Karpas-422 (cell line): ENCODE measurements at regions not wholly inside any gene's neighbourhood (a gene's known extent, or its start where the extent isn't known, plus 50 kb on each side); places are given as distances from the start of the nearest gene placed in this dataset.
"Not testable (repeated sequence)": the region's sequence is repeated elsewhere in the genome, so short reads cannot be mapped to it uniquely, and the experiment has no call there.

Experiments used
- DNase-seq: peaks from one replicate; pipeline ENCODE4 v3.0.0-alpha.2; 2015
- H2AFZ ChIP-seq: fragments of 200-600 bp; sonication (generic); 2 replicates; pipeline ENCODE4 v1.6.1; 2014; ENCODE audit warnings: antibody characterized with exemption, low read length, mixed read lengths
- H3K27ac ChIP-seq: fragments of 200-600 bp; sonication (generic); 2 replicates; pipeline ENCODE4 v1.5.1; 2014; ENCODE audit warnings: mild to moderate bottlenecking, low read length, moderate library complexity
- H3K27me3 ChIP-seq: fragments of 200-600 bp; sonication (generic); 2 replicates; pipeline ENCODE4 v1.6.1; 2014; ENCODE audit warnings: low read length, mixed read lengths
- H3K36me3 ChIP-seq: fragments of 200-600 bp; sonication (generic); 2 replicates; pipeline ENCODE4 v1.6.1; 2014; ENCODE audit warnings: low read length, mixed read lengths; ENCODE audit not compliant: insufficient read depth
- H3K4me1 ChIP-seq: fragments of 200-600 bp; sonication (generic); 2 replicates; pipeline ENCODE4 v1.6.1; 2014; ENCODE audit warnings: mild to moderate bottlenecking, low read length, mixed read lengths
- H3K4me2 ChIP-seq: fragments of 200-600 bp; sonication (generic); 2 replicates; pipeline ENCODE4 v1.6.1; 2014; ENCODE audit warnings: low read length, low read depth, mild to moderate bottlenecking; ENCODE audit not compliant: poor library complexity, severe bottlenecking
- H3K4me3 ChIP-seq: fragments of 200-600 bp; sonication (generic); 2 replicates; pipeline ENCODE4 v1.5.1; 2014; ENCODE audit warnings: mild to moderate bottlenecking, antibody characterized with exemption, low read length, mixed read lengths
- H3K79me2 ChIP-seq: fragments of 200-600 bp; sonication (generic); 2 replicates; pipeline ENCODE4 v1.6.1; 2014; ENCODE audit warnings: mild to moderate bottlenecking, low read length, mixed read lengths
- H3K9ac ChIP-seq: fragments of 200-600 bp; sonication (generic); 2 replicates; pipeline ENCODE4 v1.6.0; 2014; ENCODE audit warnings: low read length
- H3K9me2 ChIP-seq: fragments of 200-600 bp; sonication (generic), shearing (Covaris generic); replicated peaks from 2 replicates; pipeline ENCODE4 v1.6.0; 2014; ENCODE audit warnings: mild to moderate bottlenecking, low read length, moderate library complexity; ENCODE audit not compliant: insufficient read depth
- H3K9me3 ChIP-seq: fragments of 300-700, 200-600 bp; sonication (generic); 2 replicates; pipeline ENCODE4 v1.6.1; 2014; ENCODE audit warnings: low read length, mixed read lengths
- H4K20me1 ChIP-seq: fragments of 200-600 bp; sonication (generic); 2 replicates; pipeline ENCODE4 v1.6.1; 2014; ENCODE audit warnings: mild to moderate bottlenecking, antibody characterized with exemption, low read length, low read depth; ENCODE audit not compliant: insufficient read depth

- peak; percentile 95 for DNase-seq
- H3K36me3 ChIP-seq, result no peaks in the 10 kb centered on the region
These were observed 256.3 kb downstream of the SMARCA2 start for GRCh38 chr9:2271426-2271825.

DNA sequence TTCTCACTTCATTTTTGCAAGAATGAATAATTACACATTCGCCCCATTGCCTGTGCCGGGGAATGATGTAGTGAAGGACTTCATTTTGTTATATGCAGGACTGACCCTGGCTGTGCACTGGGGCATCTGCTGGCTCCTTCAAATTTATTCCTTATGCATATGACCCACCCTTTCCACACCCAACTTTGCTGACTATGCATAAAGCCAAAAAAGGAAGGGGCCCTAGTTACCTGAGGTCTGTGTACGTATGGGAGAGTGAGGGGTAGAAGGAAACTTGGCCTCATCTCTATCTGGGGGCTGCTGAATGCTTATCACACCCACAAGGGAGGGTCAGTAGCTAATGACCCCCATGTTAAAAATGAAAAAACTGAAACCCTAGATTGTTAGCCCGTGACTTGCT lies 259.6 kb downstream of the SMARCA2 start:
- no peaks in the 10 kb centered on the region for H3K27me3 ChIP-seq
- no peaks in the 10 kb centered on the region for H3K79me2 ChIP-seq
- H3K9me3 ChIP-seq, result no peaks in the 10 kb centered on the region
- no peak for DNase-seq
- no peaks in the 10 kb centered on the region for H3K9me2 ChIP-seq
- peaks cover 71% of the 10 kb centered on the region for H3K4me1 ChIP-seq
- no peak overlapping the region for H3K4me2 ChIP-seq
- no peaks in the 10 kb centered on the region for H3K36me3 ChIP-seq
- no peak overlapping the region for H3K9ac ChIP-seq
- no peak overlapping the region for H3K4me3 ChIP-seq
- no peaks in the 10 kb centered on the region for H4K20me1 ChIP-seq
- peak overlapping the region; percentile 65 for H3K27ac ChIP-seq
- H2AFZ ChIP-seq, result no peak overlapping the region

More at GRCh38 chr9:2271426-2271825, 256.3 kb downstream of the SMARCA2 start:
- Histone ChIP-seq H3K4me2 (peak overlapping the region; percentile 95), H4K20me1 (no peaks in the 10 kb centered on the region), H3K9ac (peak overlapping the region; percentile 93), H3K9me2 (no peaks in the 10 kb centered on the region), H3K79me2 (peaks cover 4% of the 10 kb centered on the region; the same call in 1 of the 2 replicates), H3K4me1 (peaks cover 92% of the 10 kb centered on the region), H2AFZ (no peak overlapping the region), H3K27me3 (no peaks in the 10 kb centered on the region), H3K27ac (peak overlapping the region; percentile 99), H3K9me3 (no peaks in the 10 kb centered on the region), H3K4me3 (no peak overlapping the region)

- no peaks in the 10 kb centered on the region for H3K79me2 ChIP-seq
- no peak overlapping the region for H3K9ac ChIP-seq
- peaks cover 55% of the 10 kb centered on the region for H3K4me1 ChIP-seq
- no peak overlapping the region for H3K4me3 ChIP-seq
- no peaks in the 10 kb centered on the region for H3K9me2 ChIP-seq
- peak overlapping the region; percentile 35; the same call in 1 of the 2 replicates for H3K27ac ChIP-seq
- DNase-seq, result no peak
- no peaks in the 10 kb centered on the region for H3K36me3 ChIP-seq
- H4K20me1 ChIP-seq, result no peaks in the 10 kb centered on the region
- H3K27me3 ChIP-seq, result no peaks in the 10 kb centered on the region
- no peaks in the 10 kb centered on the region for H3K9me3 ChIP-seq
- H3K4me2 ChIP-seq, result no peak overlapping the region
- no peak overlapping the region for H2AFZ ChIP-seq
These were observed 261.1 kb downstream of the SMARCA2 start for GRCh38 chr9:2276296-2276695.

GRCh38 chr9:2277133-2277532 lies 262.0 kb downstream of the SMARCA2 start:
- H3K4me2 ChIP-seq, H4K20me1 ChIP-seq, H3K79me2 ChIP-seq, H3K9me3 ChIP-seq, H2AFZ ChIP-seq, H3K9me2 ChIP-seq, H3K36me3 ChIP-seq, DNase-seq, H3K27me3 ChIP-seq, H3K9ac ChIP-seq: not testable (repeated sequence)
- Histone ChIP-seq H3K4me3 (0 out of 2 replicates have a peak overlapping the region, but pooled peaks have one; percentile 11), H3K27ac (peak overlapping the region; percentile 35; the same call in 1 of the 2 replicates), H3K4me1 (peaks cover 52% of the 10 kb centered on the region)

DNA sequence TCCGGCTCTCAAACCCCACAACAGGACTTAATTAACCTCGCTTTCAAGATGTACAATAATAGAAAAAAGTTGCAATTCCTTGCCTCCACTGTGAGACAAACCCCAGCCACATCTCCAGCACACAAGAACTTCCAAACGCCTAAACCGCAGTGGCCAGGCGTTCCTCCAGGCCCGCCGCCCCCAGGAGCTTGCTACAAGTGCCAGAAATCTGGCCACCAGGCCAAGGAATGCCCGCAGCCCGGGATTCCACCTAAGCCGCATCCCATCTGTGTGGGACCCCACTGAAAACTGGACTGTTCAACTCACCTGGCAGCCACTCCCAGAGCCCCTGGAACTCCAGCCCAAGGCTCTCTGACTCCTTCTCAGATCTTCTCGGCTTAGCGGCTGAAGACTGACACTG lies 262.5 kb downstream of the SMARCA2 start:
- H3K27ac ChIP-seq, H3K4me3 ChIP-seq, H4K20me1 ChIP-seq, H3K27me3 ChIP-seq, H3K4me2 ChIP-seq, H3K36me3 ChIP-seq, H3K9me2 ChIP-seq, H3K79me2 ChIP-seq, H3K9ac ChIP-seq, H2AFZ ChIP-seq, H3K9me3 ChIP-seq, DNase-seq: not testable (repeated sequence)
- peaks cover 47% of the 10 kb centered on the region for H3K4me1 ChIP-seq

DNA sequence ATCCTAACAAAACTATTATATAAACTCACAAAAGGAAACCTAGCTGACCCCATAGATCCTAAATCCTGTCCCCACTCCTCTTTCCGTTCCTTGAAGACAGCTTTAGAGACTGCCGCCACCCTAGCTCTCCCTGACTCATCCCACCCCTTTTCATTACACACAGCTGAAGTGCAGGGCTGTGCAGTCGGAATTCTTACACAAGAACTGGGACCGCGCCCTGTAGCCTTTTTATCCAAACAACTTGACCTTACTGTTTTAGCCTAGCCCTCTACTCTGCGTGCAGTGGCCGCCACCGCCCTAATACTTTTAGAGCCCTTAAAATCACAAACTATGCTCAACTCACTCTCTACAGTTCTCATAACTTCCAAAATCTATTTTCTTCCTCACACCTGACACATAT lies 264.0 kb downstream of the SMARCA2 start:
- not testable (repeated sequence) for H3K4me2 ChIP-seq, H3K27me3 ChIP-seq, H3K4me3 ChIP-seq, H3K9me3 ChIP-seq, H3K27ac ChIP-seq, H3K36me3 ChIP-seq, DNase-seq, H3K79me2 ChIP-seq, H3K9me2 ChIP-seq, H2AFZ ChIP-seq, H4K20me1 ChIP-seq, H3K9ac ChIP-seq
- H3K4me1 ChIP-seq, result peaks cover 38% of the 10 kb centered on the region

GRCh38 chr9:2281031-2281802 lies 266.1 kb downstream of the SMARCA2 start:
- no peaks in the 10 kb centered on the region for H3K9me2 ChIP-seq
- H2AFZ ChIP-seq, result no peak overlapping the region
- no peak overlapping the region for H3K4me3 ChIP-seq
- no peaks in the 10 kb centered on the region for H3K27me3 ChIP-seq
- H3K9ac ChIP-seq, result no peak overlapping the region
- H3K4me1 ChIP-seq, result peaks cover 40% of the 10 kb centered on the region
- H3K79me2 ChIP-seq, result no peaks in the 10 kb centered on the region
- no peak for DNase-seq
- H3K9me3 ChIP-seq, result no peaks in the 10 kb centered on the region
- H3K27ac ChIP-seq, result no peak overlapping the region
- no peak overlapping the region for H3K4me2 ChIP-seq
- H3K36me3 ChIP-seq, result no peaks in the 10 kb centered on the region
- H4K20me1 ChIP-seq, result no peaks in the 10 kb centered on the region

DNA sequence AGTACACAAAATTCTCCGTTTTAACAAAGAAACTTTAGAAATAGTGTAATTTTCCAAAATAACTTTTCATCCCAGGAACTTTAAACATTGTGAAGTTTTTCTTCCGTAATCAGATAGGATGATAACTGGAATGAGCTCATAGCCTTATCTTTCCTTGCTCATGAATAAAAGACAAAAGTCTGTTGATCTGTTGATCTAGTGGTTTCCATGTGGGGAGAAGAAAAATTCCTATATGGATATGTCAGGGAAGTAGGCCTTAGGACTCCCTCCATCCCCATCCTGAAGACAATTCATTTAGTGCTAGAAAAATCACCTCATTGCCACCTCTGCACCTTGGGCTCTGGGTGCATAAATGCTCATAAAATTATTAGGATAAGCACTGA lies 266.6 kb downstream of the SMARCA2 start:
- Histone ChIP-seq H4K20me1 (no peaks in the 10 kb centered on the region), H3K9me2 (no peaks in the 10 kb centered on the region), H3K27ac (no peak overlapping the region), H3K27me3 (no peaks in the 10 kb centered on the region), H3K36me3 (no peaks in the 10 kb centered on the region), H3K9me3 (no peaks in the 10 kb centered on the region), H3K79me2 (no peaks in the 10 kb centered on the region), H3K9ac (no peak overlapping the region), H3K4me2 (no peak overlapping the region), H3K4me3 (no peak overlapping the region), H2AFZ (no peak overlapping the region), H3K4me1 (peaks cover 40% of the 10 kb centered on the region)
- DNase-seq, result no peak
